Progenitor cell of endocrine pancreas (in vitro differentiated cells): ENCODE measurements at regions not wholly inside any gene's neighbourhood (a gene's known extent, or its start where the extent isn't known, plus 50 kb on each side); places are given as distances from the start of the nearest gene placed in this dataset.

Source experiments
- DNase-seq: peaks from one replicate; pipeline ENCODE4 v3.0.0; 2021; ENCODE audit warnings: low spot score; ENCODE audit not compliant: unreplicated experiment
- H3K27ac Mint-ChIP-seq: 2 replicates; pipeline ENCODE4 v1.8.0; 2021; ENCODE audit warnings: mild to moderate bottlenecking, moderate library complexity, mixed read lengths
- H3K27me3 Mint-ChIP-seq: 2 replicates; pipeline ENCODE4 v1.8.0; 2021; ENCODE audit warnings: mixed read lengths
- H3K36me3 Mint-ChIP-seq: 2 replicates; pipeline ENCODE4 v1.8.0; 2022; ENCODE audit warnings: mixed read lengths; ENCODE audit not compliant: insufficient read depth
- H3K4me1 Mint-ChIP-seq: 2 replicates; pipeline ENCODE4 v1.8.0; 2021; ENCODE audit warnings: low read depth, mixed read lengths
- H3K4me3 Mint-ChIP-seq: 2 replicates; pipeline ENCODE4 v1.8.0; 2021; ENCODE audit warnings: low read depth, mild to moderate bottlenecking, moderate library complexity, mixed read lengths
- H3K9me3 Mint-ChIP-seq: 2 replicates; pipeline ENCODE4 v1.8.0; 2021; ENCODE audit warnings: low read depth, mixed read lengths
- TF ChIP-seq, protein P1 (sequence below): fragments of 200-600 bp; sonication (generic); IDR thresholded peaks from one replicate; pipeline ENCODE4 v1.5.0; 2021; ENCODE audit warnings: antibody characterized with exemption, mild to moderate bottlenecking; ENCODE audit not compliant: unreplicated experiment

DNA sequence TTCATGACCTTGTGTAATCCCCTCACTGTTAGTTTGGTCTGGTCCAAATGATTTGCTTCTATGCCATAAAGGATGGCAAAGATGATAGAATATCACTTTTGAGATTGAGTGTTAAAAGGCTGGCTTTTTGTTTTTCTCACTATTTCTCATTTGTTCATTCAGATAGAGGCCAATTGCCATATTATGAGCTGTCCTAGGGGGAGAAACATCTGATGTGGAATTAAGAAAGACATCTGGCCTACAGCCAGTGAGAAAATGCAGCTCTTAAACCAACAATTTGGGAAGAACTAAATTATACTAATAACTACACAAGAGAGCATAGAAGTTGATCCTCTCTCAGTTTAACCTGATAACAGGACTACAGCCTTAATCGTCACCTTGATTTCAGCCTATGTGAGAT, 1668.6 kb downstream of the GRIK2 start:
- Mint-ChIP-seq H3K4me3 (no peak overlapping the region), H3K27me3 (no peaks in the 10 kb centered on the region)
- TF ChIP-seq, protein P1, sequence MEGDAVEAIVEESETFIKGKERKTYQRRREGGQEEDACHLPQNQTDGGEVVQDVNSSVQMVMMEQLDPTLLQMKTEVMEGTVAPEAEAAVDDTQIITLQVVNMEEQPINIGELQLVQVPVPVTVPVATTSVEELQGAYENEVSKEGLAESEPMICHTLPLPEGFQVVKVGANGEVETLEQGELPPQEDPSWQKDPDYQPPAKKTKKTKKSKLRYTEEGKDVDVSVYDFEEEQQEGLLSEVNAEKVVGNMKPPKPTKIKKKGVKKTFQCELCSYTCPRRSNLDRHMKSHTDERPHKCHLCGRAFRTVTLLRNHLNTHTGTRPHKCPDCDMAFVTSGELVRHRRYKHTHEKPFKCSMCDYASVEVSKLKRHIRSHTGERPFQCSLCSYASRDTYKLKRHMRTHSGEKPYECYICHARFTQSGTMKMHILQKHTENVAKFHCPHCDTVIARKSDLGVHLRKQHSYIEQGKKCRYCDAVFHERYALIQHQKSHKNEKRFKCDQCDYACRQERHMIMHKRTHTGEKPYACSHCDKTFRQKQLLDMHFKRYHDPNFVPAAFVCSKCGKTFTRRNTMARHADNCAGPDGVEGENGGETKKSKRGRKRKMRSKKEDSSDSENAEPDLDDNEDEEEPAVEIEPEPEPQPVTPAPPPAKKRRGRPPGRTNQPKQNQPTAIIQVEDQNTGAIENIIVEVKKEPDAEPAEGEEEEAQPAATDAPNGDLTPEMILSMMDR, result no peak

GRCh38 chr6:103047567-103047966, 1654.1 kb downstream of the GRIK2 start:
- no peaks in the 10 kb centered on the region for H3K4me1 Mint-ChIP-seq
- no peak overlapping the region for H3K27ac Mint-ChIP-seq
- DNase-seq, result no peak
- H3K9me3 Mint-ChIP-seq, result peaks cover 8% of the 10 kb centered on the region
- TF ChIP-seq, protein P1, result no peak
- no peaks in the 10 kb centered on the region for H3K36me3 Mint-ChIP-seq
- H3K4me3 Mint-ChIP-seq, result no peak overlapping the region
- H3K27me3 Mint-ChIP-seq, result no peaks in the 10 kb centered on the region

More for the DNA sequence above, 1668.6 kb downstream of the GRIK2 start:
- DNase-seq, result no peak
- no peaks in the 10 kb centered on the region for H3K4me1 Mint-ChIP-seq
- H3K36me3 Mint-ChIP-seq, result no peaks in the 10 kb centered on the region
- no peak overlapping the region for H3K27ac Mint-ChIP-seq
- H3K9me3 Mint-ChIP-seq, result peaks cover 14% of the 10 kb centered on the region

GRCh38 chr6:103042336-103042735, 1648.8 kb downstream of the GRIK2 start:
- no peak overlapping the region for H3K27ac Mint-ChIP-seq
- DNase-seq, result no peak
- TF ChIP-seq, protein P1, result no peak
- no peaks in the 10 kb centered on the region for H3K36me3 Mint-ChIP-seq
- no peaks in the 10 kb centered on the region for H3K9me3 Mint-ChIP-seq
- no peaks in the 10 kb centered on the region for H3K27me3 Mint-ChIP-seq
- no peak overlapping the region for H3K4me3 Mint-ChIP-seq
- no peaks in the 10 kb centered on the region for H3K4me1 Mint-ChIP-seq

- Mint-ChIP-seq H3K36me3 (no peaks in the 10 kb centered on the region), H3K9me3 (peaks cover 3% of the 10 kb centered on the region), H3K27ac (no peak overlapping the region), H3K27me3 (no peaks in the 10 kb centered on the region), H3K4me1 (no peaks in the 10 kb centered on the region), H3K4me3 (no peak overlapping the region)
- TF ChIP-seq, protein P1, result no peak
- DNase-seq, result no peak
Observed at GRCh38 chr6:103036846-103037245, 1643.3 kb downstream of the GRIK2 start.

GRCh38 chr6:103027271-103027931, 1633.9 kb downstream of the GRIK2 start:
- Mint-ChIP-seq H3K27ac (no peak overlapping the region), H3K36me3 (no peaks in the 10 kb centered on the region), H3K4me3 (no peak overlapping the region), H3K9me3 (peaks cover 5% of the 10 kb centered on the region), H3K4me1 (peaks cover 4% of the 10 kb centered on the region), H3K27me3 (no peaks in the 10 kb centered on the region)
- TF ChIP-seq, protein P1, result no peak
- DNase-seq, result no peak
